C4-2B (cell line): ENCODE measurements at regions not wholly inside any gene's neighbourhood (a gene's known extent, or its start where the extent isn't known, plus 50 kb on each side); places are given as distances from the start of the nearest gene placed in this dataset.

Experiments used
- H3K27ac ChIP-seq: fragments of 450-650 bp; 2 replicates; pipeline ENCODE4 v1.5.1; 2017
- CTCF ChIP-seq: fragments of 450-650 bp; conservative IDR thresholded peaks from 2 replicates; pipeline ENCODE4 v1.5.1; 2017; ENCODE audit warnings: mild to moderate bottlenecking
- ZFX ChIP-seq: fragments of 450-650 bp; IDR thresholded peaks from 2 replicates; pipeline ENCODE4 v1.6.1; 2017

GRCh38 chr11:92667486-92668152, 301.8 kb upstream of the MTNR1B start:
- no peak for TF ChIP-seq ZFX
- no peak overlapping the region for H3K27ac ChIP-seq

- TF ChIP-seq ZFX = no peak
- TF ChIP-seq CTCF = no peak
- H3K27ac ChIP-seq = no peak overlapping the region
These were observed 299.1 kb upstream of the MTNR1B start for GRCh38 chr11:92670308-92670890.

- H3K27ac ChIP-seq = no peak overlapping the region
- TF ChIP-seq CTCF = no peak
- TF ChIP-seq ZFX = no peak
These were observed 298.4 kb upstream of the MTNR1B start for GRCh38 chr11:92671081-92671480.

GRCh38 chr11:92675303-92675702, 294.1 kb upstream of the MTNR1B start:
- H3K27ac ChIP-seq = no peak overlapping the region
- TF ChIP-seq ZFX (no peak), CTCF (no peak)

- TF ChIP-seq ZFX = no peak
- TF ChIP-seq CTCF = no peak
- H3K27ac ChIP-seq = no peak overlapping the region
These were observed 293.6 kb upstream of the MTNR1B start for GRCh38 chr11:92675810-92676209.

- H3K27ac ChIP-seq = no peak overlapping the region
- TF ChIP-seq ZFX (no peak), CTCF (no peak)
These were observed 291.3 kb upstream of the MTNR1B start for GRCh38 chr11:92678008-92678611.

- no peak overlapping the region for H3K27ac ChIP-seq
- TF ChIP-seq CTCF = no peak
- TF ChIP-seq ZFX = no peak
These were observed 287.9 kb upstream of the MTNR1B start for GRCh38 chr11:92681586-92681985.
